IPS-18a (cell line): ENCODE measurements at regions not wholly inside any gene's neighbourhood (a gene's known extent, or its start where the extent isn't known, plus 50 kb on each side); places are given as distances from the start of the nearest gene placed in this dataset.

Experiments used
- H3K27ac ChIP-seq: one replicate; pipeline ENCODE4 v1.5.1; 2013; ENCODE audit warnings: low read length
- H3K27me3 ChIP-seq: one replicate; pipeline ENCODE4 v1.6.1; 2013; ENCODE audit warnings: mild to moderate bottlenecking, low read length; ENCODE audit not compliant: control insufficient read depth, insufficient read depth
- H3K36me3 ChIP-seq: one replicate; pipeline ENCODE4 v1.6.1; 2013; ENCODE audit warnings: low read depth, low read length; ENCODE audit not compliant: control insufficient read depth
- H3K4me1 ChIP-seq: one replicate; pipeline ENCODE4 v1.6.1; 2013; ENCODE audit warnings: low read depth, low read length; ENCODE audit not compliant: control insufficient read depth
- H3K4me3 ChIP-seq: one replicate; pipeline ENCODE4 v1.5.1; 2013; ENCODE audit warnings: low read length
- H3K9ac ChIP-seq: one replicate; pipeline ENCODE4 v1.6.1; 2013; ENCODE audit warnings: mild to moderate bottlenecking, low read length, moderate library complexity
- H3K9me3 ChIP-seq: one replicate; pipeline ENCODE4 v1.6.1; 2013; ENCODE audit warnings: low read depth, low read length; ENCODE audit not compliant: control insufficient read depth

- Histone ChIP-seq H3K27ac (no peak overlapping the region), H3K9ac (no peak overlapping the region), H3K36me3 (no peaks in the 10 kb centered on the region), H3K27me3 (no peaks in the 10 kb centered on the region), H3K4me3 (no peak overlapping the region), H3K9me3 (no peaks in the 10 kb centered on the region), H3K4me1 (no peaks in the 10 kb centered on the region)
These were observed 353.9 kb upstream of the GYPC start for GRCh38 chr2:126302043-126302442.

GRCh38 chr2:126303113-126303512 is 352.8 kb upstream of the GYPC start:
- Histone ChIP-seq H3K36me3 (no peaks in the 10 kb centered on the region), H3K9ac (no peak overlapping the region), H3K4me3 (no peak overlapping the region), H3K9me3 (no peaks in the 10 kb centered on the region), H3K27me3 (no peaks in the 10 kb centered on the region), H3K4me1 (no peaks in the 10 kb centered on the region), H3K27ac (no peak overlapping the region)

- Histone ChIP-seq H3K9ac (no peak overlapping the region), H3K4me3 (no peak overlapping the region), H3K4me1 (no peaks in the 10 kb centered on the region), H3K36me3 (no peaks in the 10 kb centered on the region), H3K9me3 (no peaks in the 10 kb centered on the region), H3K27me3 (no peaks in the 10 kb centered on the region), H3K27ac (no peak overlapping the region)
These were observed 351.8 kb upstream of the GYPC start for GRCh38 chr2:126304154-126304553.

- no peaks in the 10 kb centered on the region for H3K4me1 ChIP-seq
- H3K36me3 ChIP-seq: no peaks in the 10 kb centered on the region
- H3K9me3 ChIP-seq: no peaks in the 10 kb centered on the region
- H3K9ac ChIP-seq: no peak overlapping the region
- no peaks in the 10 kb centered on the region for H3K27me3 ChIP-seq
- H3K4me3 ChIP-seq: no peak overlapping the region
- no peak overlapping the region for H3K27ac ChIP-seq
These were observed 349.4 kb upstream of the GYPC start for GRCh38 chr2:126306539-126306938.

GRCh38 chr2:126307740-126308139 is 348.2 kb upstream of the GYPC start:
- no peak overlapping the region for H3K27ac ChIP-seq
- H3K9me3 ChIP-seq: no peaks in the 10 kb centered on the region
- H3K9ac ChIP-seq: no peak overlapping the region
- no peak overlapping the region for H3K4me3 ChIP-seq
- no peaks in the 10 kb centered on the region for H3K4me1 ChIP-seq
- H3K36me3 ChIP-seq: no peaks in the 10 kb centered on the region
- H3K27me3 ChIP-seq: no peaks in the 10 kb centered on the region

GRCh38 chr2:126309185-126309584 is 346.8 kb upstream of the GYPC start:
- Histone ChIP-seq H3K9ac (no peak overlapping the region), H3K27ac (no peak overlapping the region), H3K4me3 (no peak overlapping the region), H3K4me1 (no peaks in the 10 kb centered on the region), H3K27me3 (no peaks in the 10 kb centered on the region), H3K9me3 (no peaks in the 10 kb centered on the region), H3K36me3 (no peaks in the 10 kb centered on the region)

GRCh38 chr2:126312579-126312978 is 343.4 kb upstream of the GYPC start:
- no peaks in the 10 kb centered on the region for H3K9me3 ChIP-seq

GRCh38 chr2:126315828-126316227 is 340.1 kb upstream of the GYPC start:
- Histone ChIP-seq H3K4me3 (no peak overlapping the region), H3K4me1 (no peaks in the 10 kb centered on the region), H3K27ac (no peak overlapping the region), H3K9ac (no peak overlapping the region), H3K36me3 (no peaks in the 10 kb centered on the region), H3K27me3 (no peaks in the 10 kb centered on the region), H3K9me3 (no peaks in the 10 kb centered on the region)

More at GRCh38 chr2:126312579-126312978, 343.4 kb upstream of the GYPC start:
- no peak overlapping the region for H3K9ac ChIP-seq
- H3K4me1 ChIP-seq: no peaks in the 10 kb centered on the region
- no peaks in the 10 kb centered on the region for H3K36me3 ChIP-seq
- no peaks in the 10 kb centered on the region for H3K27me3 ChIP-seq
- H3K4me3 ChIP-seq: no peak overlapping the region
- no peak overlapping the region for H3K27ac ChIP-seq

GRCh38 chr2:126317790-126318431 is 338.0 kb upstream of the GYPC start:
- no peaks in the 10 kb centered on the region for H3K27me3 ChIP-seq
- no peak overlapping the region for H3K9ac ChIP-seq
- H3K36me3 ChIP-seq: no peaks in the 10 kb centered on the region
- H3K4me1 ChIP-seq: no peaks in the 10 kb centered on the region
- no peaks in the 10 kb centered on the region for H3K9me3 ChIP-seq
- no peak overlapping the region for H3K27ac ChIP-seq
- no peak overlapping the region for H3K4me3 ChIP-seq

- no peaks in the 10 kb centered on the region for H3K4me1 ChIP-seq
- no peaks in the 10 kb centered on the region for H3K9me3 ChIP-seq
- H3K27me3 ChIP-seq: no peaks in the 10 kb centered on the region
- H3K36me3 ChIP-seq: no peaks in the 10 kb centered on the region
- no peak overlapping the region for H3K27ac ChIP-seq
- H3K4me3 ChIP-seq: no peak overlapping the region
- no peak overlapping the region for H3K9ac ChIP-seq
These were observed 333.6 kb upstream of the GYPC start for GRCh38 chr2:126322342-126322741.

- H3K4me3 ChIP-seq: no peak overlapping the region
- H3K36me3 ChIP-seq: no peaks in the 10 kb centered on the region
- no peaks in the 10 kb centered on the region for H3K27me3 ChIP-seq
- no peaks in the 10 kb centered on the region for H3K4me1 ChIP-seq
- no peak overlapping the region for H3K9ac ChIP-seq
- no peak overlapping the region for H3K27ac ChIP-seq
- no peaks in the 10 kb centered on the region for H3K9me3 ChIP-seq
These were observed 330.8 kb upstream of the GYPC start for GRCh38 chr2:126325202-126325601.

- H3K27ac ChIP-seq: no peak overlapping the region
- H3K4me1 ChIP-seq: no peaks in the 10 kb centered on the region
- H3K27me3 ChIP-seq: no peaks in the 10 kb centered on the region
- H3K36me3 ChIP-seq: no peaks in the 10 kb centered on the region
- peaks cover 4% of the 10 kb centered on the region for H3K9me3 ChIP-seq
- H3K9ac ChIP-seq: no peak overlapping the region
- no peak overlapping the region for H3K4me3 ChIP-seq
These were observed 326.8 kb upstream of the GYPC start for GRCh38 chr2:126329173-126329572.
